ENCODE measurements at regions not wholly inside any gene's neighbourhood (a gene's known extent, or its start where the extent isn't known, plus 50 kb on each side); places are given as distances from the start of the nearest gene placed in this dataset.

GRCh38 chr13:26155568-26155967, 66.5 kb downstream of the RNF6 start:
- no peak for DNase-seq (ENCODE audit: low read depth)

- no peak for DNase-seq (ENCODE audit: low read depth)
Observed at GRCh38 chr13:26133851-26134250, 82.0 kb upstream of the SHISA2 start.

DNA sequence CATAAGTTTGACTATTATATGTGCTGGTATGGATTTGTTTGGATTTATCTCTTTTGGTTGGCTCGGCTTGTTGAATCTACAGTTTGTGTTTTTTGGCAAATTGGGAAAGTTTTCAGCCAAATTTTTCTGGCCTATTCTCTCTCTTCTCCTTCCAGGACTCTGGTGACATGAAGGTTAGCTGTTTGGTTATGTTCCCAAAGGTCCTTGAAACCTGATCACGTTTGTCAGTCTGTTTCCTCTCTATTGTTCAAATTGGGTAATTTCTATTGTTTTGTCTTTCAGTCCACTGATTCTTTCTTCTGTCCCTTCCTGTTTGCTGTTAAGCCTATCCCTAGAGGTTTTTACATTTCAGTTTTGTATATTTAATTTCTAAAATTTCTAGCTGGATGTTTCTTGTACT, 81.5 kb upstream of the SHISA2 start:
- DNase-seq (ENCODE audit: low read depth) = no peak

GRCh38 chr13:26132756-26133155, 80.9 kb upstream of the SHISA2 start:
- DNase-seq (ENCODE audit: low read depth) = no peak

GRCh38 chr13:26128676-26129075, 76.9 kb upstream of the SHISA2 start:
- DNase-seq (ENCODE audit: low read depth) = no peak

DNA sequence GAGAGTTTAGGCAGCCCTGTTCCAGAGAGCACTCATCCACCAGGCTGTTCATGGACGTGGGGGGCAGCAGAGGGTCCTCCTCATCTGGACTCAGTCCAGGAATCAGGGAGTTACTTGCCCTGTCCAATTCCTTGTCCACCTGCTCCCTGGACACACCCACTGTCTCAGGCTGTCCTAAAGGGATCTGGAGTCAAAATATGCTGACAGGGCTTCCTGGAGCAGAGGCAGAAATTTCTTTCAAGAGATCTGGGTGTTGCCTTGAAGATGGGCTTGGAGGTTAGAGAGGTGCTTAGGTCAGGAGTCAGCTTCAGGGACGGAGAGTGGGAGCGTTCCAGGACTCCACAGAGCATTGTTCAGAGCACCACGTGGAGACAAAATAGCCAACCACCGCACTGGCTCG, 65.8 kb upstream of the SHISA2 start:
- DNase-seq (ENCODE audit: low read depth) = no peak

GRCh38 chr13:26112843-26113242, 61.0 kb upstream of the SHISA2 start:
- DNase-seq (ENCODE audit: low read depth) = peak; percentile 1

- DNase-seq (ENCODE audit: low read depth) = no peak
Observed at GRCh38 chr13:26111797-26112196, 60.0 kb upstream of the SHISA2 start.
